ENCODE measurements at regions not wholly inside any gene's neighbourhood (a gene's known extent, or its start where the extent isn't known, plus 50 kb on each side); places are given as distances from the start of the nearest gene placed in this dataset.
"Not testable (repeated sequence)": the region's sequence is repeated elsewhere in the genome, so short reads cannot be mapped to it uniquely, and the experiment has no call there.

DNA sequence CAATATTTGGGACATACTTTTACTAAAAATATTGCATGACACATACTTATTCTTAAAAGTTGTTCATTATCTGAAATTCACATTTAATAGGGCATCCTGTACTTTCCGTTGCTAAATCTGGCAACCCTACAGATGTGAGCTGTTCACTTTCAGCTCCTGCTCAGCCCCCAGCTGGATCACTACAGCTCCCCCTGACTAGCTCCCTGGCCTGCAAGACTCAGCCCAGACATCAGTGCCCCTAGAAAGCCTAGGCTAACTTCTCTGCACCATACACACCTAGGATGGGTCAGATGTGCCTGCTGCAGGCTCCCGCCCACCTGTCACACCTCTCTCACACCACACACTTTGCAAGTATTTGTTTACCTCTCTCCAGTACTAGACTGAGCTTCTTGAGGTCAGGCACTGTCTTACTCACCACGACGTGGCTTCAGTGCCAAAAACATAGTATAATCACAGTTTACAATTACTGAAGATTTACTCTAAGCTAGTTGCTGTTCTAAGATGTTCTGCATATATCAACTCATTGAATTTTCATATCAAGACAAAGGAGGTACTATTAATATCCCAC, 55.9 kb upstream of the WIPF3 start:
- TF ChIP-seq, protein P1, sequence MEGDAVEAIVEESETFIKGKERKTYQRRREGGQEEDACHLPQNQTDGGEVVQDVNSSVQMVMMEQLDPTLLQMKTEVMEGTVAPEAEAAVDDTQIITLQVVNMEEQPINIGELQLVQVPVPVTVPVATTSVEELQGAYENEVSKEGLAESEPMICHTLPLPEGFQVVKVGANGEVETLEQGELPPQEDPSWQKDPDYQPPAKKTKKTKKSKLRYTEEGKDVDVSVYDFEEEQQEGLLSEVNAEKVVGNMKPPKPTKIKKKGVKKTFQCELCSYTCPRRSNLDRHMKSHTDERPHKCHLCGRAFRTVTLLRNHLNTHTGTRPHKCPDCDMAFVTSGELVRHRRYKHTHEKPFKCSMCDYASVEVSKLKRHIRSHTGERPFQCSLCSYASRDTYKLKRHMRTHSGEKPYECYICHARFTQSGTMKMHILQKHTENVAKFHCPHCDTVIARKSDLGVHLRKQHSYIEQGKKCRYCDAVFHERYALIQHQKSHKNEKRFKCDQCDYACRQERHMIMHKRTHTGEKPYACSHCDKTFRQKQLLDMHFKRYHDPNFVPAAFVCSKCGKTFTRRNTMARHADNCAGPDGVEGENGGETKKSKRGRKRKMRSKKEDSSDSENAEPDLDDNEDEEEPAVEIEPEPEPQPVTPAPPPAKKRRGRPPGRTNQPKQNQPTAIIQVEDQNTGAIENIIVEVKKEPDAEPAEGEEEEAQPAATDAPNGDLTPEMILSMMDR (IDR thresholded peaks at IDR 0.05; ENCODE audit: poor library complexity): not testable (repeated sequence)
- TF ChIP-seq EZH2 (IDR thresholded peaks at IDR 0.05; ENCODE audit: borderline replicate concordance): not testable (repeated sequence)
